ENCODE measurements at regions not wholly inside any gene's neighbourhood (a gene's known extent, or its start where the extent isn't known, plus 50 kb on each side); places are given as distances from the start of the nearest gene placed in this dataset.

- no peak for DNase-seq
These were observed 872.8 kb downstream of the BRD1 start for GRCh38 chr22:48954781-48955311.

- no peak for DNase-seq
These were observed 873.8 kb downstream of the BRD1 start for GRCh38 chr22:48953830-48954229.

GRCh38 chr22:48953103-48953720 is 874.5 kb downstream of the BRD1 start:
- DNase-seq, result no peak

GRCh38 chr22:48952256-48953102 is 875.2 kb downstream of the BRD1 start:
- DNase-seq, result no peak

- DNase-seq, result no peak
These were observed 875.8 kb downstream of the BRD1 start for GRCh38 chr22:48951836-48952235.

- DNase-seq, result no peak
These were observed 877.3 kb downstream of the BRD1 start for GRCh38 chr22:48950151-48950915.

- no peak for DNase-seq
These were observed 878.1 kb downstream of the BRD1 start for GRCh38 chr22:48949375-48950149.

GRCh38 chr22:48948575-48949170 is 879.0 kb downstream of the BRD1 start:
- no peak for DNase-seq

GRCh38 chr22:48947636-48948035 is 880.0 kb downstream of the BRD1 start:
- no peak for DNase-seq

- no peak for DNase-seq
These were observed 881.8 kb downstream of the BRD1 start for GRCh38 chr22:48945621-48946458.

GRCh38 chr22:48944751-48945620 is 882.7 kb downstream of the BRD1 start:
- no peak for DNase-seq

- no peak for DNase-seq
These were observed 883.3 kb downstream of the BRD1 start for GRCh38 chr22:48944433-48944750.

GRCh38 chr22:48943567-48944432 is 883.9 kb downstream of the BRD1 start:
- DNase-seq, result no peak

- no peak for DNase-seq
These were observed 884.7 kb downstream of the BRD1 start for GRCh38 chr22:48942698-48943566.

GRCh38 chr22:48941903-48942575 is 885.6 kb downstream of the BRD1 start:
- DNase-seq, result no peak

- no peak for DNase-seq
These were observed 886.4 kb downstream of the BRD1 start for GRCh38 chr22:48941033-48941902.
